PFSK-1 (cell line): ENCODE measurements at regions not wholly inside any gene's neighbourhood (a gene's known extent, or its start where the extent isn't known, plus 50 kb on each side); places are given as distances from the start of the nearest gene placed in this dataset.

ENCODE experiments used
- POLR2AphosphoS5 ChIP-seq: IDR thresholded peaks from 2 replicates; pipeline ENCODE4 v1.6.1; 2012; ENCODE audit warnings: low read depth, mild to moderate bottlenecking, control low read depth, low read length, moderate library complexity
- REST ChIP-seq, 2 experiments: IDR thresholded peaks; 2 replicates each; pipeline versions ENCODE4 v1.6.1 to v1.8.0; 2011 to 2012; ENCODE audit warnings: low read depth in 2 of 2, low read length in 2 of 2, control low read depth in 1 of 2, inconsistent platforms in 1 of 2, mild to moderate bottlenecking in 1 of 2, moderate library complexity in 1 of 2; ENCODE audit not compliant: insufficient read depth in 1 of 2
- TAF1 ChIP-seq: IDR thresholded peaks from 2 replicates; pipeline ENCODE4 v1.6.1; 2012; ENCODE audit warnings: low read length, control low read depth, borderline replicate concordance; ENCODE audit not compliant: insufficient read depth

- no peak for TF ChIP-seq TAF1
- no peak for TF ChIP-seq POLR2AphosphoS5
- no peak for TF ChIP-seq REST (IDR thresholded peaks at IDR 0.05; ENCODE audit: insufficient read depth in 1 of 2, low read depth in 2 of 2, low read length in 2 of 2)
These were observed 978.4 kb upstream of the SPRY2 start for GRCh38 chr13:81319351-81319750.
